HG02885 (cell line): ENCODE measurements at regions not wholly inside any gene's neighbourhood (a gene's known extent, or its start where the extent isn't known, plus 50 kb on each side); places are given as distances from the start of the nearest gene placed in this dataset.

Source experiments
- ATAC-seq: cut with Tn5 transposase; IDR thresholded peaks from one replicate; pipeline ENCODE4 v1.9.1; 2021; ENCODE audit warnings: mild to moderate bottlenecking; ENCODE audit not compliant: unreplicated experiment, poor library complexity

GRCh38 chr9:96047741-96048103, 172.2 kb downstream of the ERCC6L2 start:
- ATAC-seq = no peak

- no peak for ATAC-seq
Measured at GRCh38 chr9:96047116-96047639, 171.7 kb downstream of the ERCC6L2 start.

- ATAC-seq = no peak
Measured at GRCh38 chr9:96045811-96046210, 170.3 kb downstream of the ERCC6L2 start.

- no peak for ATAC-seq
Measured at GRCh38 chr9:96044401-96044800, 168.9 kb downstream of the ERCC6L2 start.

GRCh38 chr9:96040591-96041461, 165.3 kb downstream of the ERCC6L2 start:
- ATAC-seq = no peak

GRCh38 chr9:96038914-96039313, 163.4 kb downstream of the ERCC6L2 start:
- no peak for ATAC-seq

GRCh38 chr9:96038271-96038670, 162.8 kb downstream of the ERCC6L2 start:
- ATAC-seq = no peak

GRCh38 chr9:96034553-96035122, 159.1 kb downstream of the ERCC6L2 start:
- ATAC-seq = no peak

GRCh38 chr9:96033896-96034295, 158.4 kb downstream of the ERCC6L2 start:
- ATAC-seq = no peak

- ATAC-seq = no peak
Measured at GRCh38 chr9:96031916-96032534, 156.5 kb downstream of the ERCC6L2 start.

- ATAC-seq = no peak
Measured at GRCh38 chr9:96031366-96031824, 155.9 kb downstream of the ERCC6L2 start.

GRCh38 chr9:96029722-96030530, 154.4 kb downstream of the ERCC6L2 start:
- ATAC-seq = no peak

GRCh38 chr9:96027251-96028131, 152.0 kb downstream of the ERCC6L2 start:
- ATAC-seq = no peak

GRCh38 chr9:96026655-96027213, 151.2 kb downstream of the ERCC6L2 start:
- no peak for ATAC-seq

- no peak for ATAC-seq
Measured at GRCh38 chr9:96025995-96026602, 150.6 kb downstream of the ERCC6L2 start.

- ATAC-seq = no peak
Measured at GRCh38 chr9:96023486-96023885, 148.0 kb downstream of the ERCC6L2 start.

- no peak for ATAC-seq
Measured at GRCh38 chr9:96022445-96023051, 147.1 kb downstream of the ERCC6L2 start.
